CD14-positive monocyte (primary cell): ENCODE measurements at regions not wholly inside any gene's neighbourhood (a gene's known extent, or its start where the extent isn't known, plus 50 kb on each side); places are given as distances from the start of the nearest gene placed in this dataset.

Experiments used
- DNase-seq, 3 donors: peaks; one replicate each; pipeline ENCODE4 v3.0.0-alpha.2; 2011 to 2022
- H2AFZ ChIP-seq: 2 replicates; pipeline ENCODE4 v1.6.0; 2012; ENCODE audit warnings: mild to moderate bottlenecking, low read depth, low read length, inconsistent platforms; ENCODE audit not compliant: insufficient read depth, poor library complexity, severe bottlenecking
- H3K27ac ChIP-seq, 2 donors: 1 replicate in 1 of 2; 2 replicates in 1 of 2; pipeline ENCODE4 v1.5.1; 2012 to 2013; ENCODE audit warnings: low read length in 2 of 2, control low read depth in 1 of 2, inconsistent platforms in 1 of 2, low read depth in 1 of 2, mild to moderate bottlenecking in 1 of 2
- H3K27me3 ChIP-seq, 2 donors: one replicate each; pipeline versions ENCODE4 v1.6.0 to v1.6.1; 2011 to 2013; ENCODE audit warnings: low read length in 2 of 2; ENCODE audit not compliant: control insufficient read depth in 2 of 2, insufficient read depth in 2 of 2
- H3K36me3 ChIP-seq, 2 donors: replicated peaks in 1 of 2; 1 replicate in 1 of 2; 2 replicates in 1 of 2; pipeline versions ENCODE4 v1.5.1 to v1.6.1; 2012 to 2013; ENCODE audit warnings: low read length in 2 of 2, control low read depth in 1 of 2, inconsistent platforms in 1 of 2, mild to moderate bottlenecking in 1 of 2; ENCODE audit not compliant: insufficient read depth in 2 of 2, control insufficient read depth in 1 of 2
- H3K4me1 ChIP-seq, 2 donors: 1 replicate in 1 of 2; 2 replicates in 1 of 2; pipeline versions ENCODE4 v1.5.1 to v1.6.1; 2012 to 2013; ENCODE audit warnings: low read length in 2 of 2, control low read depth in 1 of 2, inconsistent platforms in 1 of 2, mild to moderate bottlenecking in 1 of 2, moderate library complexity in 1 of 2; ENCODE audit not compliant: insufficient read depth in 2 of 2, control insufficient read depth in 1 of 2
- H3K4me2 ChIP-seq: replicated peaks from 2 replicates; pipeline ENCODE3; 2012; ENCODE audit warnings: low read length, moderate library complexity, mild to moderate bottlenecking; ENCODE audit not compliant: poor library complexity, severe bottlenecking; ENCODE audit errors: extremely low read depth
- H3K4me3 ChIP-seq, 3 experiments: fragments of 200-600 bp in 1 of 3; sonication (generic) in 1 of 3; replicated peaks in 1 of 3; 1 replicate in 2 of 3; 2 replicates in 1 of 3; pipeline ENCODE4 v1.5.1; 2011 to 2013; ENCODE audit warnings: low read length in 3 of 3, mild to moderate bottlenecking in 3 of 3, control low read depth in 2 of 3, low read depth in 2 of 3, inconsistent platforms in 1 of 3, moderate library complexity in 1 of 3
- H3K79me2 ChIP-seq: 2 replicates; pipeline ENCODE4 v1.6.0; 2012; ENCODE audit warnings: mild to moderate bottlenecking, control low read depth, inconsistent platforms, low read length, moderate library complexity; ENCODE audit not compliant: insufficient read depth
- H3K9ac ChIP-seq: 2 replicates; pipeline ENCODE4 v1.6.0; 2017; ENCODE audit warnings: low read length, mild to moderate bottlenecking; ENCODE audit not compliant: insufficient read depth, poor library complexity, severe bottlenecking
- H3K9me3 ChIP-seq, 2 donors: replicated peaks in 1 of 2; 1 replicate in 1 of 2; 2 replicates in 1 of 2; pipeline versions ENCODE4 v1.5.1 to v1.6.1; 2012 to 2013; ENCODE audit warnings: low read length in 2 of 2, control low read depth in 1 of 2; ENCODE audit not compliant: control insufficient read depth in 1 of 2, insufficient read depth in 1 of 2
- H4K20me1 ChIP-seq: 2 replicates; pipeline ENCODE4 v1.6.0; 2012; ENCODE audit warnings: mild to moderate bottlenecking, low read length, control low read depth, moderate library complexity; ENCODE audit not compliant: insufficient read depth
- H3K27ac Mint-ChIP-seq, 7 donors: one replicate each; pipeline ENCODE4 v1.8.0; 2020; ENCODE audit warnings: mild to moderate bottlenecking in 7 of 7, mixed read lengths in 7 of 7, moderate library complexity in 6 of 7, inconsistent platforms in 2 of 7
- H3K27me3 Mint-ChIP-seq, 3 donors: one replicate each; pipeline ENCODE4 v1.8.0; 2021 to 2022; ENCODE audit warnings: low read depth in 3 of 3, mild to moderate bottlenecking in 3 of 3, mixed read lengths in 3 of 3, moderate library complexity in 3 of 3, inconsistent platforms in 1 of 3
- H3K36me3 Mint-ChIP-seq, 2 donors: one replicate each; pipeline ENCODE4 v1.8.0; 2020; ENCODE audit warnings: mixed read lengths in 2 of 2, inconsistent platforms in 1 of 2, mild to moderate bottlenecking in 1 of 2
- H3K4me1 Mint-ChIP-seq: one replicate; pipeline ENCODE4 v1.8.0; 2020; ENCODE audit warnings: mild to moderate bottlenecking, mixed read lengths
- H3K4me3 Mint-ChIP-seq, 2 donors: one replicate each; pipeline ENCODE4 v1.8.0; 2020; ENCODE audit warnings: mild to moderate bottlenecking in 2 of 2, mixed read lengths in 2 of 2, moderate library complexity in 1 of 2
- H3K9me3 Mint-ChIP-seq, 7 donors: one replicate each; pipeline ENCODE4 v1.8.0; 2020 to 2022; ENCODE audit warnings: mixed read lengths in 7 of 7, mild to moderate bottlenecking in 6 of 7, moderate library complexity in 6 of 7, inconsistent platforms in 2 of 7
- WGBS: methylation state at CpG from one replicate; pipeline ENCODE4 v1.1.5; 2013; ENCODE audit warnings: missing lambda C conversion rate; ENCODE audit not compliant: insufficient coverage; 5-methylcytosine and 5-hydroxymethylcytosine counted together
- intact Hi-C, 2 donors: fragments of 100-400 bp; cut with micrococcal nuclease; formaldehyde crosslinking; loops; one replicate each; pipeline versions ENCODE4 v1.15.0 to v1.15.1; 2023
- TF ChIP-seq, protein P1 (sequence below): fragments of 200-600 bp; IDR thresholded peaks from one replicate; pipeline ENCODE4 v1.8.0; 2022; ENCODE audit warnings: antibody characterized with exemption, mild to moderate bottlenecking

GRCh38 chr12:13339538-13339937, 143.0 kb downstream of the EMP1 start:
- intact Hi-C loops: no loop called here
- Histone ChIP-seq H3K4me2 (no peak overlapping the region), H3K36me3 (no peaks in the 10 kb centered on the region), H2AFZ (no peak overlapping the region), H3K9me3 (no peaks in the 10 kb centered on the region), H3K27ac (no peak overlapping the region), H3K79me2 (no peaks in the 10 kb centered on the region), H3K4me1 (no peaks in the 10 kb centered on the region), H4K20me1 (no peaks in the 10 kb centered on the region), H3K4me3 (no peak overlapping the region), H3K27me3 (no peaks in the 10 kb centered on the region), H3K9ac (no peak overlapping the region)
- WGBS: no CpG with 5 or more reads among the region's 1 CpG
- Mint-ChIP-seq H3K27ac (no peak overlapping the region), H3K4me3 (no peak overlapping the region), H3K9me3 (peaks cover 0 to 9% (median 2%) of the 10 kb centered on the region in 7 donors), H3K27me3 (peaks cover 0 to 3% (median 1%) of the 10 kb centered on the region in 3 donors), H3K36me3 (no peaks in the 10 kb centered on the region), H3K4me1 (no peaks in the 10 kb centered on the region)
- TF ChIP-seq, protein P1, sequence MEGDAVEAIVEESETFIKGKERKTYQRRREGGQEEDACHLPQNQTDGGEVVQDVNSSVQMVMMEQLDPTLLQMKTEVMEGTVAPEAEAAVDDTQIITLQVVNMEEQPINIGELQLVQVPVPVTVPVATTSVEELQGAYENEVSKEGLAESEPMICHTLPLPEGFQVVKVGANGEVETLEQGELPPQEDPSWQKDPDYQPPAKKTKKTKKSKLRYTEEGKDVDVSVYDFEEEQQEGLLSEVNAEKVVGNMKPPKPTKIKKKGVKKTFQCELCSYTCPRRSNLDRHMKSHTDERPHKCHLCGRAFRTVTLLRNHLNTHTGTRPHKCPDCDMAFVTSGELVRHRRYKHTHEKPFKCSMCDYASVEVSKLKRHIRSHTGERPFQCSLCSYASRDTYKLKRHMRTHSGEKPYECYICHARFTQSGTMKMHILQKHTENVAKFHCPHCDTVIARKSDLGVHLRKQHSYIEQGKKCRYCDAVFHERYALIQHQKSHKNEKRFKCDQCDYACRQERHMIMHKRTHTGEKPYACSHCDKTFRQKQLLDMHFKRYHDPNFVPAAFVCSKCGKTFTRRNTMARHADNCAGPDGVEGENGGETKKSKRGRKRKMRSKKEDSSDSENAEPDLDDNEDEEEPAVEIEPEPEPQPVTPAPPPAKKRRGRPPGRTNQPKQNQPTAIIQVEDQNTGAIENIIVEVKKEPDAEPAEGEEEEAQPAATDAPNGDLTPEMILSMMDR: no peak
- no peak for DNase-seq

DNA sequence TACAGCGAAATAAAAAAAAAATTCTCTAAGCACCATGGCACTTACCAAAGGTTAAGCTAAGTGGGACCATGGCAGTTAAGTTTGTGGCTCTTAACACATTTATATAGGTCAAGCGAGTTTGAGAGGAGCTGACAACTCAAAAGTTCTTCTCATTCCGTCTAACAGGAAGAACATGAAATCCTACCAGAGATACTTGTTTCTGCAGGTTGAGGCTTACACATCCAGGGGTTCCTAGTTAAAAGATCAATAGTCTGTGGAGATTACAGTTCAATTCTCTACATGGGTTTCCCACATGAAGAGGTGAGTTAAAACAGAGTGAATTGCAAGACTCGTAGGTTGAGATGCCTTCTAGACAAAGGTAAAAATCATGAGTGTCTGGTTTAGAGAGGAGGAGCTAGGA, 142.6 kb downstream of the EMP1 start:
- H3K27ac Mint-ChIP-seq: no peak overlapping the region
- Histone ChIP-seq H3K9me3 (no peaks in the 10 kb centered on the region), H3K27ac (no peak overlapping the region), H3K79me2 (no peaks in the 10 kb centered on the region), H2AFZ (no peak overlapping the region), H4K20me1 (no peaks in the 10 kb centered on the region), H3K36me3 (no peaks in the 10 kb centered on the region), H3K4me1 (no peaks in the 10 kb centered on the region), H3K4me2 (no peak overlapping the region), H3K9ac (no peak overlapping the region), H3K4me3 (no peak overlapping the region), H3K27me3 (no peaks in the 10 kb centered on the region)
- peaks cover 0 to 9% (median 3%) of the 10 kb centered on the region in 7 donors for H3K9me3 Mint-ChIP-seq
- intact Hi-C loops: no loop called here
- no peak overlapping the region for H3K4me3 Mint-ChIP-seq
- WGBS: no CpG with 5 or more reads among the region's 4 CpGs
- H3K4me1 Mint-ChIP-seq: no peaks in the 10 kb centered on the region
- DNase-seq: no peak
- TF ChIP-seq, protein P1: no peak
- H3K36me3 Mint-ChIP-seq: no peaks in the 10 kb centered on the region
- peaks cover 0 to 3% (median 1%) of the 10 kb centered on the region in 3 donors for H3K27me3 Mint-ChIP-seq
